ENCODE measurements at regions not wholly inside any gene's neighbourhood (a gene's known extent, or its start where the extent isn't known, plus 50 kb on each side); places are given as distances from the start of the nearest gene placed in this dataset.

- TF ChIP-seq REST (IDR thresholded peaks at IDR 0.05; ENCODE audit: insufficient replicate concordance, low read depth) (no peak), POLR2AphosphoS5 (IDR thresholded peaks at IDR 0.05; ENCODE audit: low read depth) (no peak), SPI1 (IDR thresholded peaks at IDR 0.05; ENCODE audit: borderline replicate concordance, low read depth) (no peak), GABPA (IDR thresholded peaks at IDR 0.05; ENCODE audit: low read depth) (no peak)
- TF ChIP-seq, protein P1, sequence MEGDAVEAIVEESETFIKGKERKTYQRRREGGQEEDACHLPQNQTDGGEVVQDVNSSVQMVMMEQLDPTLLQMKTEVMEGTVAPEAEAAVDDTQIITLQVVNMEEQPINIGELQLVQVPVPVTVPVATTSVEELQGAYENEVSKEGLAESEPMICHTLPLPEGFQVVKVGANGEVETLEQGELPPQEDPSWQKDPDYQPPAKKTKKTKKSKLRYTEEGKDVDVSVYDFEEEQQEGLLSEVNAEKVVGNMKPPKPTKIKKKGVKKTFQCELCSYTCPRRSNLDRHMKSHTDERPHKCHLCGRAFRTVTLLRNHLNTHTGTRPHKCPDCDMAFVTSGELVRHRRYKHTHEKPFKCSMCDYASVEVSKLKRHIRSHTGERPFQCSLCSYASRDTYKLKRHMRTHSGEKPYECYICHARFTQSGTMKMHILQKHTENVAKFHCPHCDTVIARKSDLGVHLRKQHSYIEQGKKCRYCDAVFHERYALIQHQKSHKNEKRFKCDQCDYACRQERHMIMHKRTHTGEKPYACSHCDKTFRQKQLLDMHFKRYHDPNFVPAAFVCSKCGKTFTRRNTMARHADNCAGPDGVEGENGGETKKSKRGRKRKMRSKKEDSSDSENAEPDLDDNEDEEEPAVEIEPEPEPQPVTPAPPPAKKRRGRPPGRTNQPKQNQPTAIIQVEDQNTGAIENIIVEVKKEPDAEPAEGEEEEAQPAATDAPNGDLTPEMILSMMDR (IDR thresholded peaks at IDR 0.05; ENCODE audit: insufficient read depth, low read length), result no peak
- DNase-seq (ENCODE audit: low read depth in 1 of 2, low spot score in 1 of 2), result no peak
- Histone ChIP-seq H3K27ac (replicated peaks) (no peak overlapping the region), H3K4me3 (replicated peaks; ENCODE audit: insufficient read depth, low read length) (no peak overlapping the region), H3K27me3 (ENCODE audit: insufficient read depth, poor library complexity, severe bottlenecking) (no peaks in the 10 kb centered on the region)
Observed at GRCh38 chr5:28370896-28371295, 1332.5 kb upstream of the CDH9 start.

- DNase-seq (ENCODE audit: low read depth in 1 of 2, low spot score in 1 of 2), result no peak
- TF ChIP-seq REST (IDR thresholded peaks at IDR 0.05; ENCODE audit: insufficient replicate concordance, low read depth), result no peak
- TF ChIP-seq, protein P1 (IDR thresholded peaks at IDR 0.05; ENCODE audit: insufficient read depth, low read length), result no peak
- no peak for TF ChIP-seq SPI1 (IDR thresholded peaks at IDR 0.05; ENCODE audit: borderline replicate concordance, low read depth)
- TF ChIP-seq GABPA (IDR thresholded peaks at IDR 0.05; ENCODE audit: low read depth), result no peak
- no peak for TF ChIP-seq POLR2AphosphoS5 (IDR thresholded peaks at IDR 0.05; ENCODE audit: low read depth)
- H3K27me3 ChIP-seq (ENCODE audit: insufficient read depth, poor library complexity, severe bottlenecking), result no peaks in the 10 kb centered on the region
- H3K4me3 ChIP-seq (replicated peaks; ENCODE audit: insufficient read depth, low read length), result no peak overlapping the region
- no peak overlapping the region for H3K27ac ChIP-seq (replicated peaks)
Observed at GRCh38 chr5:28369418-28369817, 1331.0 kb upstream of the CDH9 start.

DNA sequence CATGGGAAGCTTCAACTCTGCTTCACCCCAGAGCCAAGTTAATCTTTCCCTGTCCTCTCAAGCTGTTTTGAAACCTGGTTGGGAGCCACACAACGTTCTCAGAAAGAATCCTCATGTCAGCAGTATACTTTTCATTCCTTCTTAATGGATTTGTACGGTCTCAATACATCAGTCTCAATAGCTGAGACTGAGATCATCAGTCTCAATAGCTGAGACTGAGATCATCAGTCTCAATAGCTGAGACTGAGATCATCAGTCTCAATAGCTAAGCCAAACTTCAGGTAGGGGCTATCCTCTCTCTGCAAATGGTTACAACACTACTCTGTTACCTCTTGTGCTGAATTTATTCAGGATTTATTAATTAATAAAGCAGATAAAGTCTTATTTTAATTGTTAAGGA lies 1317.4 kb upstream of the CDH9 start:
- no peak for DNase-seq (ENCODE audit: low read depth in 1 of 2, low spot score in 1 of 2)
- H3K27ac ChIP-seq (replicated peaks), result no peak overlapping the region
- H3K4me3 ChIP-seq (replicated peaks; ENCODE audit: insufficient read depth, low read length), result no peak overlapping the region
- H3K27me3 ChIP-seq (ENCODE audit: insufficient read depth, poor library complexity, severe bottlenecking), result no peaks in the 10 kb centered on the region
- TF ChIP-seq POLR2AphosphoS5 (IDR thresholded peaks at IDR 0.05; ENCODE audit: low read depth) (no peak), SPI1 (IDR thresholded peaks at IDR 0.05; ENCODE audit: borderline replicate concordance, low read depth) (no peak), GABPA (IDR thresholded peaks at IDR 0.05; ENCODE audit: low read depth) (no peak), REST (IDR thresholded peaks at IDR 0.05; ENCODE audit: insufficient replicate concordance, low read depth) (no peak)
- TF ChIP-seq, protein P1 (IDR thresholded peaks at IDR 0.05; ENCODE audit: insufficient read depth, low read length), result no peak

All from HL-60 (cell line).